ENCODE measurements at regions not wholly inside any gene's neighbourhood (a gene's known extent, or its start where the extent isn't known, plus 50 kb on each side); places are given as distances from the start of the nearest gene placed in this dataset.

DNA sequence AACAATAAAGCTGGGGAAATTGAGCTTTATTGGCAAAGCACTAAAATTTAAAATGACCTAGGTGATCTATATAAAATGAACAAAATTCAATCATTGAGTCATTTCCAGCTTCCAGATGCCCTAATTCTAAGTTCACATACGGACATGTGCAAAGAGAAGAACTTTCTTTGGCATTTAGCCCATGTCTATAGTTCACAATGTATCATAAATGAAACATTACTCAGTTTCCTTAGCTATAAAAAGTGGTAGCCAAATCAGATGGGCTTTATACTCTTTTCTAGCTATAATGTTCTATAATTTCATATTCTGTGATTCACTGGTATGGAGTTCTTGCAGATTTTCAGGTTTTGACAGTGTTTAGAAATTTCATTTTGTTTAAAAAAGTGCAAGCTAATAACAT, 327.4 kb downstream of the KCTD8 start:
- TF ChIP-seq, protein P1, sequence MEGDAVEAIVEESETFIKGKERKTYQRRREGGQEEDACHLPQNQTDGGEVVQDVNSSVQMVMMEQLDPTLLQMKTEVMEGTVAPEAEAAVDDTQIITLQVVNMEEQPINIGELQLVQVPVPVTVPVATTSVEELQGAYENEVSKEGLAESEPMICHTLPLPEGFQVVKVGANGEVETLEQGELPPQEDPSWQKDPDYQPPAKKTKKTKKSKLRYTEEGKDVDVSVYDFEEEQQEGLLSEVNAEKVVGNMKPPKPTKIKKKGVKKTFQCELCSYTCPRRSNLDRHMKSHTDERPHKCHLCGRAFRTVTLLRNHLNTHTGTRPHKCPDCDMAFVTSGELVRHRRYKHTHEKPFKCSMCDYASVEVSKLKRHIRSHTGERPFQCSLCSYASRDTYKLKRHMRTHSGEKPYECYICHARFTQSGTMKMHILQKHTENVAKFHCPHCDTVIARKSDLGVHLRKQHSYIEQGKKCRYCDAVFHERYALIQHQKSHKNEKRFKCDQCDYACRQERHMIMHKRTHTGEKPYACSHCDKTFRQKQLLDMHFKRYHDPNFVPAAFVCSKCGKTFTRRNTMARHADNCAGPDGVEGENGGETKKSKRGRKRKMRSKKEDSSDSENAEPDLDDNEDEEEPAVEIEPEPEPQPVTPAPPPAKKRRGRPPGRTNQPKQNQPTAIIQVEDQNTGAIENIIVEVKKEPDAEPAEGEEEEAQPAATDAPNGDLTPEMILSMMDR (conservative IDR thresholded peaks at IDR 0.05; ENCODE audit: low read depth, low read length) = no peak
- no peak for TF ChIP-seq EZH2 (IDR thresholded peaks at IDR 0.05; ENCODE audit: borderline replicate concordance, low read depth, low read length, poor library complexity, severe bottlenecking)
